SK-N-MC (cell line): ENCODE measurements at regions not wholly inside any gene's neighbourhood (a gene's known extent, or its start where the extent isn't known, plus 50 kb on each side); places are given as distances from the start of the nearest gene placed in this dataset.

Experiments used
- DNase-seq: peaks from one replicate; pipeline ENCODE4 v3.0.0-alpha.2; 2011; ENCODE audit warnings: low read depth, low spot score
- H3K27ac ChIP-seq: fragments of 200-600 bp; sonication (generic); 2 replicates; pipeline ENCODE4 v1.5.1; 2016; ENCODE audit warnings: mixed run types
- H3K36me3 ChIP-seq: fragments of 200-600 bp; sonication (generic); 2 replicates; pipeline ENCODE4 v1.6.1; 2017; ENCODE audit warnings: antibody characterized with exemption, low read length, mixed read lengths; ENCODE audit not compliant: insufficient read depth
- H3K4me3 ChIP-seq: fragments of 200-600 bp; sonication (generic); 2 replicates; pipeline ENCODE4 v1.5.1; 2016
- H3K9ac ChIP-seq: fragments of 200-600 bp; sonication (generic); 2 replicates; pipeline ENCODE4 v1.8.0; 2017; ENCODE audit warnings: mixed run types, mixed read lengths; ENCODE audit not compliant: insufficient read length
- H3K9me3 ChIP-seq: fragments of 200-600 bp; sonication (generic); 2 replicates; pipeline ENCODE4 v1.6.1; 2017; ENCODE audit warnings: low read depth, mild to moderate bottlenecking, antibody characterized with exemption, low read length, moderate library complexity, mixed read lengths
- EZH2 ChIP-seq: fragments of 200-600 bp; sonication (generic); IDR thresholded peaks from one replicate; pipeline ENCODE4 v1.6.1; 2017; ENCODE audit warnings: antibody characterized with exemption
- FOXP2 ChIP-seq: optimal IDR thresholded peaks from 2 replicates; pipeline ENCODE3; 2011; ENCODE audit warnings: mild to moderate bottlenecking, moderate library complexity; ENCODE audit not compliant: insufficient read depth; ENCODE audit errors: extremely low read length, control extremely low read depth
- POLR2AphosphoS5 ChIP-seq: IDR thresholded peaks from 2 replicates; pipeline ENCODE4 v1.6.1; 2012; ENCODE audit warnings: mild to moderate bottlenecking, low read depth, low read length, borderline replicate concordance

- no peak for TF ChIP-seq EZH2
- TF ChIP-seq FOXP2, result no peak
- TF ChIP-seq POLR2AphosphoS5, result no peak
- Histone ChIP-seq H3K36me3 (no peaks in the 10 kb centered on the region), H3K9me3 (no peaks in the 10 kb centered on the region), H3K27ac (no peak overlapping the region), H3K9ac (no peak overlapping the region), H3K4me3 (no peak overlapping the region)
- no peak for DNase-seq
Observed at GRCh38 chr12:18898470-18898869, 160.6 kb downstream of the CAPZA3 start.

GRCh38 chr12:18899162-18899561, 161.2 kb downstream of the CAPZA3 start:
- Histone ChIP-seq H3K4me3 (no peak overlapping the region), H3K36me3 (no peaks in the 10 kb centered on the region), H3K27ac (no peak overlapping the region), H3K9ac (no peak overlapping the region), H3K9me3 (no peaks in the 10 kb centered on the region)
- DNase-seq, result no peak
- no peak for TF ChIP-seq EZH2
- TF ChIP-seq POLR2AphosphoS5, result no peak
- no peak for TF ChIP-seq FOXP2

DNA sequence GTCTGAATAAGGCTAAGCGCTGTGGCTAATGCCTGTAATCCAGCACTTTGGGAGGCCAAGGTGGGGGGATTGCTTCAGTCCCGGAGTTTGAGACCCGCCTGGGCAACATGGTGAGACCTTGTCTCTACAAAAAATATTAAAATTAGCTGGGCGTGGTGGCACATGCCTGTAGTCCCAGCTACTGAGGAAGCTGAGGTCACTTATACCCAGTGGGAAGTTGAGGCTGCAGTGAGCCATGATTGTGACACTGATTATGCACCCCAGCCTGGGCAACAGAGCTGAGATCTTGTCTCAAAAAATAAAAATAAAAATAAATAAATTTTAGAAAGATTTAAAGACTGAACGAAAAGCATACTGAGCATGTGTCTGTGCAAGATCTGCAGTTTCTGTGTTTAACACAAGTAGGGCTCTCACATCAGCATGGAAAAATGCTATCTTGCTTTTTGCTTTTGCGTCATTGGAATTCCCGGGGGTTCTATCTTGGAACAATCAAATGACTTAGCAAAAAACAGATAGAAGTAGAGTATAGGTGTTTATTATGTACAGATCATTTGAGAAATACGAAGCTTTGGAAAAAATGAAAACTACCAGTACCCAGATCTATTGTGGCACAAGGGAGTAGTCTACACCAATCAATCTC, 161.9 kb downstream of the CAPZA3 start:
- Histone ChIP-seq H3K27ac (no peak overlapping the region), H3K9me3 (no peaks in the 10 kb centered on the region), H3K9ac (no peak overlapping the region), H3K36me3 (no peaks in the 10 kb centered on the region), H3K4me3 (no peak overlapping the region)
- DNase-seq, result no peak
- TF ChIP-seq FOXP2, result no peak
- TF ChIP-seq EZH2, result no peak

- H3K4me3 ChIP-seq, result no peak overlapping the region
- no peak for DNase-seq
- no peaks in the 10 kb centered on the region for H3K36me3 ChIP-seq
- no peak overlapping the region for H3K27ac ChIP-seq
- TF ChIP-seq POLR2AphosphoS5 (no peak), FOXP2 (no peak), EZH2 (no peak)
- no peaks in the 10 kb centered on the region for H3K9me3 ChIP-seq
- no peak overlapping the region for H3K9ac ChIP-seq
Observed at GRCh38 chr12:18905134-18905533, 167.2 kb downstream of the CAPZA3 start.

GRCh38 chr12:18906395-18906794, 168.5 kb downstream of the CAPZA3 start:
- DNase-seq, result no peak
- Histone ChIP-seq H3K36me3 (no peaks in the 10 kb centered on the region), H3K4me3 (no peak overlapping the region), H3K9me3 (no peaks in the 10 kb centered on the region), H3K27ac (no peak overlapping the region), H3K9ac (no peak overlapping the region)
- TF ChIP-seq FOXP2, result no peak
- no peak for TF ChIP-seq EZH2
- TF ChIP-seq POLR2AphosphoS5, result no peak

DNA sequence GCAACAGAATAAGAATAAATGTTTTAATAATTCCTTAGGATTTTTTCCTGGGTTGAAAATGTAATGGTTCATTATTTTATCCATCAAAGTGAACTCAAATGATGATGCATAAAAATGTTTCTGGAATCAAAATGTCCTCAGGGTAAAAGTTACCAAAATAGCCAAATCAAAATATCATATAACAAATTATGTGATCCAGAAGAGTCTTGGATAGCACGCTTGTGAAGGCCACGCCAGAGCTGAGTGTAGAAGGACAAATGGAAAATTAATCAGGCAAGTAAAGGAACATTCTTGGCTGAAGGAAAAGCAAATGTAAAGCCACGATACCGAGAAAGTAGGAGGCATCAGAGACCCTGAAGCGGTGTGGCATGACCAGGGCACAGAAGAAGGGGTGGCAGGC, 169.2 kb downstream of the CAPZA3 start:
- no peak for DNase-seq
- no peaks in the 10 kb centered on the region for H3K36me3 ChIP-seq
- no peak overlapping the region for H3K4me3 ChIP-seq
- no peak overlapping the region for H3K9ac ChIP-seq
- H3K9me3 ChIP-seq, result no peaks in the 10 kb centered on the region
- H3K27ac ChIP-seq, result no peak overlapping the region
- TF ChIP-seq EZH2 (no peak), POLR2AphosphoS5 (no peak), FOXP2 (no peak)

DNA sequence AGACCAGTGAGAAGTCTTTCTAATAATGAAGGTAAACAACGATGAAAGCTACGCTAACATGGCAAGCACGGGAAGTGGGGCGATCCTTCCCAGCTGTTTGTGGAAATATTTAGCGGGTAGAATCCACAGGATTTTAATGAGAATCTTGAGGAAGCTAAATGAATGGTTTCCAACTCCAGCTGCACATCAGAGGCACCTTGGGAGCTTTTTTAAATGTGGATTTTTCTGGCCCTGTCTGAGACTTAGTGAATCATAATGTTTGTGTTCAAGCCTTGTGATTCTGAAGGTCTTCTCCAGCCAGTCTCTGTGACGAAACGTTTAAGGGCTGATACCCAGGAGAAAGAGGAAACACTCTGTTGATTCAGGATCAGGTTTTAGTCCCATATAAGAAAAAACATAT, 169.8 kb downstream of the CAPZA3 start:
- Histone ChIP-seq H3K9ac (no peak overlapping the region), H3K4me3 (no peak overlapping the region), H3K27ac (no peak overlapping the region), H3K36me3 (no peaks in the 10 kb centered on the region), H3K9me3 (no peaks in the 10 kb centered on the region)
- DNase-seq, result no peak
- no peak for TF ChIP-seq EZH2
- TF ChIP-seq POLR2AphosphoS5, result no peak
- TF ChIP-seq FOXP2, result no peak

DNA sequence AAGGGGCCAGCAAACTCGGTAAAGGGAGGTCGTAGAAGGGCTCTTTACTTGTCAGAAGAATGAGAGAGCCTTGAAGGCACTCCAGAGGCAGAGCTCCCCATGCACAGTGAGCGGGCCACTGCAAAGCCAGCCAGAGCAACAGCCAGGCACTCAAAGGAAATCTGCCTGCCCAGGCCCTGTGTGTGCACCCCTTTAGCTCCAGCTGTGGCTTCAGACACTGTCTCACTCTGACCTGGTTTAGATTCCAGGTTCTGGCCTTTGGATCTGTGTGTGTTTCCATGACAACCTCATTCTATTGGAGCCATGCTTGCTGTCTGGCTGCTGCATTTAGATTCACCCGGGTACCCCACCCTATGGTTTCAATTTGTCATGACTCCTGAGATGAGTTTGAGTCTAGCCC, 170.3 kb downstream of the CAPZA3 start:
- H3K36me3 ChIP-seq, result no peaks in the 10 kb centered on the region
- no peak for DNase-seq
- H3K27ac ChIP-seq, result no peak overlapping the region
- no peaks in the 10 kb centered on the region for H3K9me3 ChIP-seq
- H3K4me3 ChIP-seq, result no peak overlapping the region
- H3K9ac ChIP-seq, result no peak overlapping the region
- TF ChIP-seq POLR2AphosphoS5 (no peak), EZH2 (no peak), FOXP2 (no peak)

DNA sequence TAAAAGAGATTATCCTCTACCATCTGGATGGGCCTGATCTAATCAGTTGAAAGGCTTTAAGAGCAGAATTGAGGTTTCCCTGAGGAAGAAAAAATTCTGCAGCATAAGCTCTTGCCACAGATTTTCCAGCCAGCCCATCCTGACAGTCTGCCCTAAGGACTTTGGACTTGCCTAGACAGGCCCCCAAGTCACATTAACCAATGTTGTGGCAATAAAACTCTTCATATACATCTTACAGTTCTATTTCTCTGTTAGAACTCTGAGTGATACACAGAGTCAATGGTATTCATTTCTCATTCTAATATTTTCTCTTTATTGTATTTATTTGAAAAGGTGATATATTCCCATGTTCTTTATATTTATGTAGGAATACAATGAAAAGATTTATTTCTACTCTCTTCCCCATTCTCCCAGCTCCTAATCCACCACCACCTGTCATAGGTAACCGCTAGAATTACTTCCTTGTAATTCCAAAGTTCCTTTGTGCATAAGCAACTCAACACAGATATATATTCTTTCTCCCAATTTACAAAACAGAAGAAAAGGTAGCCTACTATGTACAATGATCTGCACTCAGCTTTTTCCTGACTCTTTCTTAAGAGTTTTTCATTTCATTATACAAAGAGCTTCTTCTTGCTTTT, 182.1 kb downstream of the CAPZA3 start:
- Histone ChIP-seq H3K9me3 (no peaks in the 10 kb centered on the region), H3K4me3 (no peak overlapping the region), H3K27ac (no peak overlapping the region), H3K36me3 (no peaks in the 10 kb centered on the region), H3K9ac (no peak overlapping the region)
- TF ChIP-seq EZH2, result no peak
- no peak for TF ChIP-seq POLR2AphosphoS5
- no peak for TF ChIP-seq FOXP2
- no peak for DNase-seq
